ENCODE measurements at regions not wholly inside any gene's neighbourhood (a gene's known extent, or its start where the extent isn't known, plus 50 kb on each side); places are given as distances from the start of the nearest gene placed in this dataset.
"Not testable (repeated sequence)": the region's sequence is repeated elsewhere in the genome, so short reads cannot be mapped to it uniquely, and the experiment has no call there.

DNA sequence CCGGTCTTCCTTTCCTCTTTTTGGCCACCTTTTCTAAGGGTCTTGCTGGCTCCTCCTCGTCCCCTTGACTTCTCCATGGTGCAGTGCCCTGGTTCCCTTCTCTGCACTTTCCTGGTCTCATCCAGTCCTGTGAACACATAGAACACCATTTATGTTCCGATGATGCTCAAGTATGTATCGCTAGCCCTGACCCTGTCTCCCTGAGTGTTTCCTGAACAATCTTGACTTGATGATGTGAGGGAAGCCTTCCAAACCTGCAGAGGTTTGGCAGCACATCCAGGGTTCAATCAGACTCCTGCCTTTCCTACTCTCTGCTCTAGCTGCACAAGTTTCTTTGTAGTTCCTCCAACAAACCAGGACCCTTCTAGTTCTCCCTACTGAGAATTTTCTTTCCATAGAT lies 132.1 kb downstream of the RGPD3 start (continued):
- TF ChIP-seq, protein P1, sequence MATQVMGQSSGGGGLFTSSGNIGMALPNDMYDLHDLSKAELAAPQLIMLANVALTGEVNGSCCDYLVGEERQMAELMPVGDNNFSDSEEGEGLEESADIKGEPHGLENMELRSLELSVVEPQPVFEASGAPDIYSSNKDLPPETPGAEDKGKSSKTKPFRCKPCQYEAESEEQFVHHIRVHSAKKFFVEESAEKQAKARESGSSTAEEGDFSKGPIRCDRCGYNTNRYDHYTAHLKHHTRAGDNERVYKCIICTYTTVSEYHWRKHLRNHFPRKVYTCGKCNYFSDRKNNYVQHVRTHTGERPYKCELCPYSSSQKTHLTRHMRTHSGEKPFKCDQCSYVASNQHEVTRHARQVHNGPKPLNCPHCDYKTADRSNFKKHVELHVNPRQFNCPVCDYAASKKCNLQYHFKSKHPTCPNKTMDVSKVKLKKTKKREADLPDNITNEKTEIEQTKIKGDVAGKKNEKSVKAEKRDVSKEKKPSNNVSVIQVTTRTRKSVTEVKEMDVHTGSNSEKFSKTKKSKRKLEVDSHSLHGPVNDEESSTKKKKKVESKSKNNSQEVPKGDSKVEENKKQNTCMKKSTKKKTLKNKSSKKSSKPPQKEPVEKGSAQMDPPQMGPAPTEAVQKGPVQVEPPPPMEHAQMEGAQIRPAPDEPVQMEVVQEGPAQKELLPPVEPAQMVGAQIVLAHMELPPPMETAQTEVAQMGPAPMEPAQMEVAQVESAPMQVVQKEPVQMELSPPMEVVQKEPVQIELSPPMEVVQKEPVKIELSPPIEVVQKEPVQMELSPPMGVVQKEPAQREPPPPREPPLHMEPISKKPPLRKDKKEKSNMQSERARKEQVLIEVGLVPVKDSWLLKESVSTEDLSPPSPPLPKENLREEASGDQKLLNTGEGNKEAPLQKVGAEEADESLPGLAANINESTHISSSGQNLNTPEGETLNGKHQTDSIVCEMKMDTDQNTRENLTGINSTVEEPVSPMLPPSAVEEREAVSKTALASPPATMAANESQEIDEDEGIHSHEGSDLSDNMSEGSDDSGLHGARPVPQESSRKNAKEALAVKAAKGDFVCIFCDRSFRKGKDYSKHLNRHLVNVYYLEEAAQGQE (IDR thresholded peaks at IDR 0.05; ENCODE audit: low read depth): no peak
- TF ChIP-seq JUND (IDR thresholded peaks at IDR 0.05): no peak
- no peak for TF ChIP-seq ELF1 (IDR thresholded peaks at IDR 0.05; ENCODE audit: borderline replicate concordance, low read depth)
- no peak for TF ChIP-seq SRF (IDR thresholded peaks at IDR 0.05; ENCODE audit: low read depth)
- TF ChIP-seq RAD21 (IDR thresholded peaks at IDR 0.05; ENCODE audit: low read depth): no peak

DNA sequence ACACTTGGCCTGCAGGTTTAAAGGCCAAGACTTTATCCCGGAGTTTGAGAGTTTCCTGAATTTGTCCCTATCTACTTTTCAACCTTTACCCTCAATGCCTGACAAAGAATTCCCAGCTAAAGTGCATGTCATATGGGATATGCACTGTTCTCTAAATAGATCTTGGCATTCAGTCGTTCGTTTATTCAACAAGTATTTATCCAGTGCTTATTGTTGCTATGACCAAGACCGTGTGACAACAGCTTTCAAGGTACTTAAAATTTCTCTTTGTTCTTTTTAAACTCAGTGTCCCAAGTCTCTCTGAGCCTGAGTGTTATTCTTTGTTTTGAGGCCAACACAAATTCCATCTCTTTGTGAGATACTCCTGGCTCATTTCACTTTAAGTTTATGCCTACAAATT lies 133.4 kb downstream of the RGPD3 start:
- H3K36me3 ChIP-seq (ENCODE audit: control insufficient read depth in 1 of 2, insufficient read depth in 2 of 2, low read length in 2 of 2): no peaks in the 10 kb centered on the region
- H4K20me1 ChIP-seq (ENCODE audit: insufficient read depth): no peaks in the 10 kb centered on the region
- no peaks in the 10 kb centered on the region for H3K9me2 ChIP-seq (ENCODE audit: insufficient read depth)
- no peak overlapping the region for H3K9ac ChIP-seq (ENCODE audit: low read length)
- no peak overlapping the region for H3K27ac ChIP-seq (ENCODE audit: low read depth, low read length)
- TF ChIP-seq EZH2phosphoT487 (IDR thresholded peaks at IDR 0.05; ENCODE audit: borderline replicate concordance): no peak
- ChIA-PET POLR2A (no interaction called here), RAD21 (ENCODE audit: low non-redundant PET in 1 of 2, low total read pairs in 2 of 2, uncharacterized antibody in 2 of 2, unreplicated experiment in 2 of 2) (no interaction called here), CTCF (no interaction called here)
- intact Hi-C loops (cut with micrococcal nuclease): no loop called here
- no peaks in the 10 kb centered on the region for H3K27me3 ChIP-seq (ENCODE audit: insufficient read depth, low read length)
- H3K9me3 ChIP-seq (ENCODE audit: control insufficient read depth in 1 of 2, insufficient read depth in 1 of 2, low read depth in 1 of 2, low read length in 2 of 2): no peaks in the 10 kb centered on the region
- no peak overlapping the region for H3K4me2 ChIP-seq (ENCODE audit: low read length)
- DNase-seq (ENCODE audit: low read depth, low spot score): no peak
- H3K4me3 ChIP-seq (replicated peaks in 1 of 2; ENCODE audit: low read depth in 1 of 2, low read length in 2 of 2): no peak overlapping the region
- H3K4me1 ChIP-seq (ENCODE audit: control insufficient read depth in 1 of 2, insufficient read depth in 2 of 2, low read length in 2 of 2): no peaks in the 10 kb centered on the region
- no peak for ATAC-seq
- no peak overlapping the region for H2AFZ ChIP-seq (ENCODE audit: low read depth, low read length, poor library complexity, severe bottlenecking)
- H3K79me2 ChIP-seq (ENCODE audit: insufficient read depth, low read length): no peaks in the 10 kb centered on the region
- no TSS peak for BruUV-seq (replicated peaks)

DNA sequence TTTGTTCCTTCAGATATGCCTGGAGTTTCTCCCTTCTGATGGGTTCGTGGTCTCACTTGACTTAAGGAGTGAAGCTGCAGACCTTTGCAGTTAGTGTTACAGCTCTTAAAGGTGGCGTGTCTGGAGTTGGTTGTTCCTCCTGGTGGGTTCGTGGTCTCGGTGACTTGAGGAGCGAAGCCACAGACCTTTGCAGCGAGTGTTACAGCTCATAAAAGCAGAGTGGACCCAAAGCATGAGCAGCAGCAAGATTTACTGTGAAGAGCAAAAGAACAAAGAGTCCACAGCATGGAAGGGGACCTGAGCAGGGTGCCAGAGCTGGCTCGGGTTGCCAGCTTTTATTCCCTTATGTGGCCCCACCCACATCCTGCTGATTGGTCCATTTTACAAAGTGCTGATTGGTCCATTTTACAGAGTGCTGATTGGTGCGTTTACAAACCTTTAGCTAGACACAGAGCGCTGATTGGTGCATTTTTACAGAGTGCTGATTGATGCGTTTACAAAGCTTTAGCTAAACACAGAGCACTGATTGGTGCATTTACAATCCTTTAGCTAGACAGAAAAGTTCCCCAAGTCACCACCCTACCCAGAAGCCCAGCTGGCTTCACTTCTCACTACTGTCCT lies 134.8 kb downstream of the RGPD3 start:
- H3K9me2 ChIP-seq (ENCODE audit: insufficient read depth); H3K9ac ChIP-seq (ENCODE audit: low read length); H3K27ac ChIP-seq (ENCODE audit: low read depth, low read length); H3K27me3 ChIP-seq (ENCODE audit: insufficient read depth, low read length); RAD21 ChIA-PET (ENCODE audit: low non-redundant PET in 1 of 2, low total read pairs in 2 of 2, uncharacterized antibody in 2 of 2, unreplicated experiment in 2 of 2); H3K4me2 ChIP-seq (ENCODE audit: low read length); H4K20me1 ChIP-seq (ENCODE audit: insufficient read depth); intact Hi-C loops (cut with micrococcal nuclease); DNase-seq (ENCODE audit: low read depth, low spot score); CTCF ChIA-PET; ATAC-seq; H3K4me3 ChIP-seq (replicated peaks in 1 of 2; ENCODE audit: low read depth in 1 of 2, low read length in 2 of 2); POLR2A ChIA-PET; H3K79me2 ChIP-seq (ENCODE audit: insufficient read depth, low read length); H3K36me3 ChIP-seq (ENCODE audit: control insufficient read depth in 1 of 2, insufficient read depth in 2 of 2, low read length in 2 of 2); H3K9me3 ChIP-seq (ENCODE audit: control insufficient read depth in 1 of 2, insufficient read depth in 1 of 2, low read depth in 1 of 2, low read length in 2 of 2); H3K4me1 ChIP-seq (ENCODE audit: control insufficient read depth in 1 of 2, insufficient read depth in 2 of 2, low read length in 2 of 2); H2AFZ ChIP-seq (ENCODE audit: low read depth, low read length, poor library complexity, severe bottlenecking); BruUV-seq (replicated peaks): not testable (repeated sequence)
